Stimulated activated CD4-positive, alpha-beta T cell treated with anti-CD3 and anti-CD28 coated beads, Interleukin-15, amount 100 ng/mL, for 48 hours (primary cell): ENCODE measurements at regions not wholly inside any gene's neighbourhood (a gene's known extent, or its start where the extent isn't known, plus 50 kb on each side); places are given as distances from the start of the nearest gene placed in this dataset.
"Not testable (repeated sequence)": the region's sequence is repeated elsewhere in the genome, so short reads cannot be mapped to it uniquely, and the experiment has no call there.

ENCODE experiments used
- DNase-seq, 2 donors: peaks; one replicate each; pipeline ENCODE4 v3.0.0-alpha.2; 2020; ENCODE audit warnings: low read depth in 2 of 2

DNA sequence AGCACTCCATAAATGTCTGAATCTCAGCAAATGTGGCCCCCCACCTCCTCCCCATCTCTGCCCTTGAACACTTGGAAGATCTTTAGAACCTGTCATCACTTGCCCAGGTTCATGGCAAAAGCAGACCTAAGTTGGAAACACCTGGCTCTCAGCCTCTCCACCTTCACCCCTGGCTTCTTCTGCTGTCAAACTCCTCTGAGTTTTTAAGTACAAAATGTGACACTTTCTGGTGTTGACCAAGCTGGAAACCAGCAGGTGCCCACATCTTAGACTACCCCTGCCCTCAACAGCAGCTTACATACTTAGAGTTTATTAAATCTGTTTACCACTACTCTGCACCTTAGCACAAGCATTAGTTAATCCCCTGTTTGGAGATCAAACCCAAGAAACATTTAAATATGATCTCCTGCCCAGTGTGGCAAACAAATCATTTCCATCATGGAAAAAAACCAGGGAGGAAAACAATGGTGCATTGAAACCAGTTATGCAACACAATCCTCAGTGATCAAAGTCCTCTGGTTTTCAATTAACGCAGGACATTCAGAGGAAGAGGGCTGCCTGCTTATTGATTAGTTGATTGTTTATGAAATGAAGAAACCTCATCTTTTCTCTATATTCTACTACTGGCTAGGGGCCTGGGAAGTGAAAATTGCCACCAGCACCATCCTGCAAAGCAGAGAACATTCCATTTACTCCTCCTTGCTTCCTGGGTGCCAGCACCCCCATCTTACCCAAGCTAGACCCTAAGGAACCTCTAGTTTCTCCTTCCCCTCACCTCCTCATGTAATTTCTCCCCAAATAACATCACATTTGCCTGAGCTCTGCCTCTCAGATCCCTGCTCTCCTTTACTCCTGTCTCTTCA, 139.4 kb upstream of the RAB4A start:
- DNase-seq, result no peak

DNA sequence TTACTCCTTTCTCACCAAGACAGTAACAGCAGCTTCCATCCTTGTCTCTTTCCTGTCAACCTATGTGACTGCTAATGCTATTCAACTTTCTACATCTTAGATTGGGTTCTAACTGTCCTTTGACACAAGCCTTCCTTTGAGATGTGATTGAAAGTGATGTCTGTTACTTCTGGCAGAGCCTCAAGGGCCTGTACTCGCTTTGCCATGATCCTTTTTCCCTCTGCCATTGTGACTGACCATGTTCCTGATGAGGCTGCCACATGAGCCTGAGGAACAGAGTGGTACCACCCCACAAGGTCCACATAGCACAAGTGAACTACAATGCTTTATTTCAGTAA, 138.8 kb upstream of the RAB4A start:
- DNase-seq, result no peak

DNA sequence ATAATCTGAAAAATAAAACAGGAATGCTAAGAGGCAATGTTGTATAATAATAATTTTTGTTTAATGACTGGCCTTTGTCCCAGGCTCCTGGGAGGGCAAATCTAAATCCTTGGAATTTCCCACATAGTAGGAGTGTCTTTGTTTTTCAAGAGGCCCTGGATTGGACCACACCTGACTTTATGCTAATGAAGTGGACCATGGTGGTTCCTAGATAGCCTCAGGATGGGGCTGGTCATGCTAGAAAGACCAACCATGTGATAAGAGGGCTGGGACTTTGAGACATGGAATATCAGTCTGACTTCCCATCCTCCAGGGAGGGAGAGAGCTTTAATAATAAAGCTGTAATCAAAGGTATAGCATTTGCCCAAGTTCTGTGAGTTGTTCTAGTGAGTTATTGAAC, 138.2 kb upstream of the RAB4A start:
- DNase-seq, result no peak

DNA sequence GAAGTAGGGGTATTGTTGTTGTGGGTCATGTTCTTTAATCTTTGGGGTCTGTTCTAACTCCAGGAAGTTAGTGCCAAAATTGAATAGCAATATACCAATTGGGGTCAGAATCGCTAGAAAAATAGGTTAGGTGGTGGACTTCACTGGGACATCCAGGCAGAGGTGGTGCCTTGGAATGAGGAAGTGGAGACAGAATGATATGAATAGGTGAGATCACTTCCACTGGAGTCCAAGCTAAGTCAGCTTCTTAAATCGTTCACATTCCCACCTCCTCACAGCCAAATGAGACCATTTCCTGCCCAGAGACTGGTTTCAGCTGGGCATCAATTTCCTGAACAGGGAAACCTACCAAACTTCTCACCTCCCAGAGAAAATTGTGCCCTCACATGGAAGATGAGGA, 137.8 kb upstream of the RAB4A start:
- no peak for DNase-seq

DNA sequence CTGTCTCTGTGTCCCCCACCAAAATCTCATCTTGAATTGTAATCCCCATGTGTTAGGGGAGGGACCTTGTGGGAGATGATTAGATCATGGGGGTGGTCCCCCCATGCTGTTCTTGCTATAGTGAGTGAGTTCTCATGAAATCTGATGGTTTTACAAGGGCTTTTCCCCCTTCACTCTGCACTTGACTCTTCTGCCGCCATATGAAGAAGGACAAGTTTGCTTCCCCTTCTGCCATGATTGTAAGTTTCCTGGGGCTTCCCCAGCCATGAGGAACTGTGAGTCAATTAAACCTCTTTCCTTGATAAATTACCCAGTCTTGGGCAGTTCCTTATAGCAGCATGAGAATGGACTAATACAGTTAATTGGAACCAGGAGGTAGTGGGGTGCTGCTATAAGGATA, 137.1 kb upstream of the RAB4A start:
- no peak for DNase-seq

DNA sequence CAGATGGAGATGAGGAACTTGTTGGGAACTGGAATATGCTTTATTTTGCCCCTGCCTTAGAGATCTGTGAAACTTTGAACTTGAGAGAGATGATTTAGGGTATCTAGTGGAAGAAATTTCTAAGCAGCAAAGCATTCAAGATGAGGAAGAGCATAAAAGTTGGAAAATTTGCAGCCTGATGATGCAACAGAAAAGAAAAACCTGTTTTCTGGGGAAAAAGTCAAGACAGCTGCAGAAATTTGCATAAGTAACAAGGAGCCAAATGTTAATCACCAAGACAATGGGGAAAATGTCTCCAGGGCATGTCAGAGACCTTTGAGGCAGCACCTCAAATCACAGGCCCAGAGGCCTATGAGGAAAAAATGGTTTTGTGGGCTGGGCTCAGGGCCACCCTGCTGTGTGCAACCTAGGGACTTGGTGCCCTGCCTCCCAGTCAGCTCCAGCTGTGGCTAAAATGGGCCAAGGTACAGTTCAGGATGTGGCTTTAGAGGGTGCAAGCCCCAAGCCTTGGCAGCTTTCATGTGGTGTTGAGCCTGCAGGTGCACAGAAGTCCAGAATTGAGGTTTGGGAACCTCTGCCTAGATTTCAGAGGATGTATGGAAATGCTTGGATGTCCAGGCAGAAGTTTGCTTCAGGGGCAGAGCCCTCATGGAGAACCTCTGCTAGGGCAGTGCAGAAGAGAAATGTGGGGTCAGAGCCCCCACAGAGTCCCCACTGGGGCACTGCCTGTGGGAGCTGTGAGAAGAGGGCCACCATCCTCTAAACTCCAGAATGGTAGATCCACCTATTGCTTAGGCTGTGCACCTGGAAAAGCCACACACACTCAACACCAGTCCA, 136.3 kb upstream of the RAB4A start:
- not testable (repeated sequence) for DNase-seq

DNA sequence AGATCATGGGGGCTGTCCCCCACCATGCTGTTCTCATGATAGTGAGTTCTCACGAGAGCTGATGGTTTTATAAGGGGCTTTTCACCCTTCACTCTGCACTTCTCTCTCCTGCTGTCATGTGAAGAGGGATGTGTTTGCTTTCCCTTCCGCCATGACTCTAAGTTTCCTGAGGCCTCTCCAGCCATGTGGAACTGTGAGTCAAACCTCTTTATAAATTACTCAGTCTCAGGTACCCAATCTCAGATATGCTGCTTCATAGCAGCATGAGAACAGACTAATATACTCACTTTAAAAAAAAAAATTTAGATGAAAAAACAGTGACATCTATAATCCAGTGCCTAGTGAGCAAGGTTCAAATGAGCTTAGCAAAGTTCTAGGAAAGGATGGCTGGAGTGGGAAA, 135.1 kb upstream of the RAB4A start:
- no peak for DNase-seq

DNA sequence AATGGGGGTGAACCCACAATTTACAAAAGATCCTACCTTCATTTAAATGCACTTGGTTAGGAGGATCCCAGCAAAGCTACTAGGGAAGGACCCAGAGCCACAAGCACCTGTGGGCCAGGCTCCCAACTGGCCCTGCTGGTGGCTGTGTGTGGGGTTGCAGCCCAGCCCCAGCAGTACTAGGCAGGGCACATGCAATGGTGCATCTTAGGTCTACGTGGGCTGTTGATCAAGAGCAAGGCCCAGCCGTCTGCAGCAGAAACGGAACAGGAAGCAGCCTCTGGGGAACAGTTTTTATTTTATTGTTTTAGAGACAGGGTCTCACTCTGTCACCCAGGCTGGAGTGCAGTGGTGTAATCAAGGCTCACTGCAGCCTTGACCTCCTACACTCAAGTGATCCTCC, 134.1 kb upstream of the RAB4A start:
- DNase-seq, result no peak

DNA sequence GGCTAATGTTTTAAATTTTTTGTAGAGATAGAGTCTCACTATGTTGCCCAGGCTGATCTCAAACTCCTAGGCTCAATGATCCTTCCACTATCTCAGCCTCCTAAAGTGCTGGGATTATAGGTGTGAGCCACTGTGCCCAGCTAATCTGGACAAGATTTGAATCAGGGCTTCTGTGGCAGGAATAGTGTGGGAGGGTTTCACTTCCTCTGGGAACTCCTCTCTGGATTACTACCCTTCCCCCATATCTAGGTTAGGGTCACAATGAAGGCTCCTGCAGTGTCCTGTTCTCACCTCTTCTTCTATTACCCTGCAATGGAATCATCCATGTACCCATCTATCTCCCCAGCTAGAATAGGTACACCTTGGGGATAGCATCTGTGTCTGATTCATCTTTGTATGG, 133.6 kb upstream of the RAB4A start:
- no peak for DNase-seq

DNA sequence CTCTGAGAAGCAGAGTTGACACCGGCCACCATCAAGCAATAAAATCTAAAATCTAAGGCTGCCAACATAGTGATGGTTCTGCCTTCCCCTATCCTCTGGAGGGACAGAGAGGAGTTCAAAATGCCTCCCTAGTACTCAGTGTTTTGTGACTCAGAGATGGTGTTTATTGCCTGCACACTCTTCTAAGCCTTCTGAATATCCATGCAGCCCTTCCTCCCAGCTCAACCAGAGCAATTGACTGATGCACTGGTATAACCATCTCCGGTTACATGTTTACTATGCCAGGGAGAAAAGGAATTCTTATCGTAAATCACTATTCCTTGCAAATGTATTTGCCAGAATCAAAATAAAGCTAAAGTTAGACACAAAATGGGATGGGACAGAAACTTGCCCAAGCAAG, 132.9 kb upstream of the RAB4A start:
- DNase-seq, result no peak

DNA sequence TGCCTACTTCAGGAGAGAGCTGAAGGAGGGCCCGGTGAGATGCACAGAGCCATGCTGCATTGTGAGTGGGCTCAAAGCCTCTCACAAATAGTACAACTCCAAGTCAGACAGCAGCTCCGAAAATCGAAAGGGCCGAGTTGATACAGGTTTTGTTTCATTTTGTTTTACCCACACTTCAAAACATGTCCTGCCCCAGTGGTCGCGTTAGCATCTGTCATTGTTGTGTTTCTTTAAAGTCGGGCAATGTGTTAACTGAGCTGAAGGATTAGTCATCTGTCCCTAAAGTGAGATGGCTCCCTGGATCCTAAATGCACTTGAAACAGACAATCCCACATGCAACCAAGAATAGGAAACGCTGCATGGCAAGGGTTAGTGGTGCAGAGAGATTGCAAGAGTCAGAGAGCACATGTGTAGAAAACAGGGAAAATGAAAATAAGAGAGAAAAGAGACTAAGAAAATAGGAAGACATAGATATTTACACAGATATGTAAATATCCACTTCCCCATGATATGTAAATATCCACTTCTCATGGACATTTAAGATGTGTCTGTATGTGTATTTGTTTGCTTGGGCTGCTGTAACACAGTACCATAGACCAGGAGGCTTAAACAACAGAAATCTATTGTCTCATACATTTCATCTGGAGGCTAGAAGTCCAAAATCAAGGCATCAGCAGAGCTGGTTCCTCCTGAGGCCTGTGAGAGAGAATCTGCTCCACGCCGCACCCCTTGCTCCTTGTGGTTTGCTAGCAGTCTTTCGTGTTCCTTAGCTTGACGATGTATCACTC, 131.4 kb upstream of the RAB4A start:
- DNase-seq, result no peak

DNA sequence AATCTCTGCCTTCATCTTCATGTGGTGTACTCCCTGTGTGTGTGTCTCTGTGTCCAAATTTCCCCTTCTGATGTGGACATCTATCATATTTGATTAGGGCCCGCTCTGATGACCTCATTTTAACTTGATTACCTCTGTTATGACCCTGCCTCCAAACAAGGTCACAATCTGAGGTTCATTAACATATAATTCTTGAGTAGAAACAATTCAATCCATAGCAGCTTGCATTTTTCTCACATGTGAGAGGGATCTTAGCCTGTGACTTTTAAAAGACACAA, 130.9 kb upstream of the RAB4A start:
- no peak for DNase-seq

DNA sequence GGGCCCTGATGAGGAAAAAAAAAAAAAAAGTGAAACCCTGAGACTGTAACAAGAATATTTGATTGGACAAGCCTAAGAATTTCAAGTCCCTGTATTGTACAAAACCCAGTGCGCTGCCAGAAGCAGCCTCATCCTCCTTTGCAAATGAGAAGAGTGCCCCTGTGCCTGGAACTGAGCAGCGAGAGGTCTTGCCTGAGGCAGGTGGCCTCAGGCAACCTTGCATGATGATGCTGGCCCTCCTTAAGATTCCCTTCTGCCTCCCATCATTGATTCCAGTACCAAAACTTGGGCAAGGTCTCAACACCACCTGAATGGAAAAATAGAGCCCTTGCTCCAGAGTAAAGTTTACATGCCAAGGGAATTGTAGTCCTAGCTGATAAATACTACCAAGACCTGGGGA, 129.6 kb upstream of the RAB4A start:
- no peak for DNase-seq

DNA sequence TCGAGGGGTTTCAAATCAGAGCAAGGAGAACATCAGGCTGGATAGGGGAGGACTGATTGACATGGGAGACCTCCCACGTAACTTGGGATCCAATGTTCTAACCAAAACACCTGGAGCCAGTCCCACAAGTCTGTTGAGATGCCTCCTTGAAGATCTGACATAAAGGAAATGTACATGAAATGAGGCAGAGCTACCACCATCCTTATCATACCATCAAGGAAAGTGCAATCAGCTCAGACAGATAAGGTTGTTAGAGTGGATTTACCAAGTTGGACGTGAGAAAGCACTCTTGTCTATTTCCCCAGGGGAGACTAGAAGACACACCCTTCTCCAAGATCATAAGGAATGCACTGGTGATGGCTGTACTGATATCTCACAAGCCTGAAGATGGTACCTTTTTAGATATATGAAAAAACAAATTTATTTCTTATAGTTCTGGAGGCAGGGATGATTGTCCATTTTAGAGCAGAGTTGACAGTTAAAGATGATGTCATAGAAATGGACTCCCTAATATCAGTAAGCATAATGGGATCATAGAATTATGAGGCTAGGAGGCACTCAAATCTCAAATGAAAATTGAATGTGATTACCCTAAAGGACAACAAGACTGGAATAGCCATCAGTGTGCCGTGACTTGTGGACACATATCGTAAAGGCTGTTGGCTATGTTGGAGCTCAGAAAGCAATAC, 129.1 kb upstream of the RAB4A start:
- no peak for DNase-seq

DNA sequence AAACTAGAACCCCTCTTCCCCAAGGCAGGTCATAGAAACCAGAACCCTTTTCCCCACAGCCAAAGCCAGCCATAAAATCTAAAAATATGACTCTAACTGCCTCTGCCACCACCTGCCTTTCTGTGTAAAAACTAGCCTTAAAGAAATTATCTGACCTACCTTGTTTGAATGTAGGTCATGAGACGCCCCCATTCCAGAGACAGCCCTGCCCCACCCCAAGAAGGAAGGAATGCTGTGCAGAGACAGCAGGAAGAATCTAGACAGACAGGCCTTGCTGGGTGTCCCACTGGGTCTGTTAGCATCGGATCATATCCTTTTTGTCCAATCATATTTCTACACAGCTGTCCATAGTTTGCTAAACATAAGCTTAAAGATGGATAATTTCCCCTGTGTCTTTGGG, 128.4 kb upstream of the RAB4A start:
- DNase-seq, result no peak

DNA sequence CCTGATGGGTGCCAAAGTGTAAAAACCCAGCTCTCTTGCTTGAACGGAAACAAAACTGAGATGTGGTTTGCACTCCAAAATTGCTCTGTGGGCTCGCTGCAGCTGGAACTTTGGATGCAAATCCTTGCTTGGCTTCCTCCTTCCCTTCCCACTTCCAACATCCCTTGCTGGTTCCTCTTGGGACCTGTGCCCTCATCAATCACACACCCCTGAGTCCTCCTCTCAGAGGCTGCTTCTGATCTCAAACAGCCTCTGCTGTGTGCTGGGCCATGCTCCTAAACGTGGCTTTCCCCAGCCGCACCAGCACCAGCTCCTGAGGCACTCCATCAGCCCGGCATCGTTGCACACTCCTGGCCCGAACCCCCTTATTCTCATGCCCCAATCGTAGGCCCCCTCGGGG, 124.3 kb upstream of the RAB4A start:
- no peak for DNase-seq

DNA sequence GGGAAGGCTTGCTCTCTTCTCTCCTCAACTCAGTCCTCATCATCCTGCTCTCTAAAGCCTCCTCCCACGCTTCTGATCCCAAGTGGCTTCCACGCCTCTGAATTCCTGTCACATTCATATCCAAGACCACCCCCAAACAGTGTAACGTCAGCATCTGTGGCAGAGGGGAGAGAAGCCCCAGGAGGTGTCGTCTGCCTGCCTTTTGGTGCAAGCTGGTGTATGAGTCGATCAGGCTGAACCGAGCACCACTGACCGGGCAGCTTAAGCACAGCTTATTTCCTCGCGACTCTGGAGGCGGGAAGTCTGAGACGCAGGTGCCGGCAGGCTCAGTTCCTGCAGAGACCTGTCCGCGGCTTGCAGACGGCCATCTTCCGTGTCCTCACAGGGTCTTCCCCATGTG, 123.8 kb upstream of the RAB4A start:
- no peak for DNase-seq

DNA sequence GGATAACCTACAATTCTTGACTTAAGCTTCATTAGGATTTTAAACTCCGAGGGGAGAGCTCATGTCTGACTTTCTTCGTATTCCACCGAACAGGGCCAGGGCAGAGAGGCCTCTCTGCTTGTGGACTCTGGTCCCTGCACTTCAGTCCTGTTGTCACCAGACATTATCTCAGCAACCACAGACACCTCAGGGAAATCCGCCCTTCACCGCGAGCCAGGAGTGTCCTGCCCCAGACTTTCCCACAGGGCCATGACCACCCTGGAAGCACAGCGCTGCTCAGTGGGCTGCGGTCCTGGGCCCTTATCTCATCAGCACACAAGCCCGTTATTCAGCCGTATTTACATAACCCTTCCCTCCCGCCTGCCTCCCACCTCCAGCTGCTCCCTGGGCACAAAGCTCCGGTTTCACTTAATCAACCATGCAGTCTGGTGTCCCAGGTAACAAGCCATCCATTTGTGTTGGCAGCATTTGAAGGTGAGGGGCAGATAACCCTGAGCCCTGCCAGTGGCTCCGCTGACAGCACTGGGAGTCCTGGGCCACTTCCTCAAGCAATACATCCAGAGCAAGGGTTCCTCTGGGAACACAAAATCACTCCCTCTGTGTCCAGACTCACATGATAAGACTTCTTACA, 122.8 kb upstream of the RAB4A start:
- no peak for DNase-seq

DNA sequence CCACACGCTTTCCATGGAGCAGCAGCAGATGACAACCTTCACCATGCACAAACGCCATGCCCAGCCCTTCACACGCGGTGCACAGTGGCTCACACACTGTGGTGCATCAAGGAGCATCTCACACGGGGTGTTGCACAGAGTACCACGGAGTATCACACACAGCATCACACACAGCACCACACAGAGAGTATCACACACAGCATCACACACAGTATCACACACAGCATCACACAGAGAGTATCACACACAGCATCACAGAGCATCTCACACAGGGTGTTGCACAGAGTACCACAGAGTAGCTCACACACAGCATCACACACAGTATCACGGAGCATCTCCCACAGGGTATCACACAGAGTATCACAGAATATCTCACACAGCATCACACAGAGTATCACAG, 122.2 kb upstream of the RAB4A start:
- no peak for DNase-seq

DNA sequence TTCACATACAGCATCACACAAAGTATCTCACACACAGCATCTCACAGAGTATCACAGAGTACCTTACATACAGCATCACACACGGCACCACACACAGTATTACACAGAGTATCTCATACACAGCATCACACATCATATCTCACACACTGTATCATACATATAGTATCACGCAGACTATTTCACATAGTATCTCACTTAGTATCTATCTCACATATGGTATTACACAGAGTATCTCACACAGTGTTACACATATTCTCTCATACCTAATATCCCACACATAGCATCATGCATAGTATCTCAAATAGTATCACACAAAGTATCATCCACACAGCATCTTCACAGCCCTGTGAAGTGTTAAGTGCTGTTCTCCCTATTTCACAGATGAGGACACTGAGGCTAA, 121.5 kb upstream of the RAB4A start:
- DNase-seq, result no peak

DNA sequence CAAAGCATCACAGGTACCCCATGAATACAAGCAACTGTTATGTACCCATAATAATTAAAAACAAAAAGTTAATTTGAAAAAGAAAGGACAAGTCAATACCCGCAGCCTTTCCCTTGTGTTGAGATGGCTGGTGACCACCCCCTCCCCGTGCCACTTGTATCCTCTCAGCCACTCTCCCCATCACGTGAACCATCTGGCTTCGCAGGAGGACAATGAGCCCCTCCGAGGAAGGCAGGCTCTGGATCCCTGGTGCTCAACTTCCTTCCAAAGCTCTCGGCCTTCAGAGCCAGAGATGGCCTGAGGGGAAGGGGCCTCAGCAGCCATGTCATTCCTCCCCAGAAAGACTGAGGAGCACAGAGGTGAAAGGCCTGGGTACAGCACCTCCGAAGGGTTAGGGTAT, 120.4 kb upstream of the RAB4A start:
- no peak for DNase-seq

DNA sequence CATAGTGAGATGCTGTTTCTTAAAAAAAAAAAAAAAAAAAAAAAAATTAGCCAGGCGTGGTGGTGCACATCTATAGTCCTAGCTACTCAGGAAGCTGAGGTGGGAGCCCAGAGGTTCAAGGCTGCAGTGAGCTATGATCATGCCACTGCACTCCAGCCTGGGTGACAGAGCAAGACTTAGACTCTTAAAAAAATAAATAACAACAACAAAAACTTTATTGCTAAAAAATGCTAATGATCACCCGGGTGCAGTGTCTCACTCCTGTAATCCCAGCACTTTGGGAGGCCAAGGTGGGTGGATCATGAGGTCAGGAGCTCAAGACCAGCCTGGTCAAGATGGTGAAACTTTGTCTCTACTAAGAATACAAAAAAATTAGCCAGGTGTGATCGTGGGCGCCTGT, 119.5 kb upstream of the RAB4A start:
- not testable (repeated sequence) for DNase-seq
